ENCODE measurements at regions not wholly inside any gene's neighbourhood (a gene's known extent, or its start where the extent isn't known, plus 50 kb on each side); places are given as distances from the start of the nearest gene placed in this dataset.
A peak's percentile ranks its signal among the peaks of the same experiment; 100 is the strongest.
"Not testable (repeated sequence)": the region's sequence is repeated elsewhere in the genome, so short reads cannot be mapped to it uniquely, and the experiment has no call there.

- Mint-ChIP-seq H3K36me3 (peaks cover 2 to 49% of the 10 kb centered on the region in 2 donors), H3K9me3 (peaks cover 0 to 7% of the 10 kb centered on the region in 2 donors), H3K27ac (no peak overlapping the region)
- ATAC-seq (peak in 1 of 2 donors; percentile 53), DNase-seq (ENCODE audit: low spot score in 2 of 2) (no peak)
Observed at GRCh38 chr2:189297446-189297845, 117.9 kb upstream of the COL5A2 start.

- DNase-seq (ENCODE audit: low spot score in 2 of 2) (no peak), ATAC-seq (no peak)
- Mint-ChIP-seq H3K27ac (peak overlapping the region in 1 of 2 donors; percentile 87), H3K36me3 (peaks cover 4 to 55% of the 10 kb centered on the region in 2 donors), H3K9me3 (peaks cover 0 to 7% of the 10 kb centered on the region in 2 donors)
Observed at GRCh38 chr2:189298038-189298437, 118.5 kb upstream of the COL5A2 start.

- ATAC-seq = no peak
- Mint-ChIP-seq H3K27ac (peak overlapping the region in 1 of 2 donors; percentile 87), H3K9me3 (peaks cover 0 to 7% of the 10 kb centered on the region in 2 donors), H3K36me3 (peaks cover 4 to 58% of the 10 kb centered on the region in 2 donors)
- no peak for DNase-seq (ENCODE audit: low spot score in 2 of 2)
Observed at GRCh38 chr2:189298481-189298880, 118.9 kb upstream of the COL5A2 start.

- Mint-ChIP-seq H3K36me3 (peaks cover 4 to 63% of the 10 kb centered on the region in 2 donors), H3K27ac (peak overlapping the region in 1 of 2 donors; percentile 88), H3K9me3 (peaks cover 0 to 7% of the 10 kb centered on the region in 2 donors)
- no peak for DNase-seq (ENCODE audit: low spot score in 2 of 2)
- no peak for ATAC-seq
Observed at GRCh38 chr2:189299974-189300373, 120.4 kb upstream of the COL5A2 start.

GRCh38 chr2:189300916-189301315 lies 121.4 kb upstream of the COL5A2 start:
- DNase-seq (ENCODE audit: low spot score in 2 of 2) (peak in 1 of 2 donors; percentile 21), ATAC-seq (peak; percentile 51 to 57)
- H3K36me3 Mint-ChIP-seq = peaks cover 4 to 66% of the 10 kb centered on the region in 2 donors
- H3K9me3 Mint-ChIP-seq = peaks cover 0 to 7% of the 10 kb centered on the region in 2 donors
- H3K27ac Mint-ChIP-seq = peak overlapping the region; percentile 78 to 88

GRCh38 chr2:189302274-189302948 lies 122.8 kb upstream of the COL5A2 start:
- Mint-ChIP-seq H3K9me3 (peaks cover 0 to 15% of the 10 kb centered on the region in 2 donors), H3K36me3 (peaks cover 4 to 60% of the 10 kb centered on the region in 2 donors), H3K27ac (peak overlapping the region; percentile 89 to 93)
- ATAC-seq = peak; percentile 83 to 85
- DNase-seq (ENCODE audit: low spot score in 2 of 2) = no peak

- ATAC-seq (peak; percentile 63 to 87), DNase-seq (ENCODE audit: low spot score in 2 of 2) (peak; percentile 9 to 61)
- H3K27ac Mint-ChIP-seq = peak overlapping the region; percentile 81 to 89
- H3K9me3 Mint-ChIP-seq = peaks cover 0 to 16% of the 10 kb centered on the region in 2 donors
- H3K36me3 Mint-ChIP-seq = peaks cover 4 to 57% of the 10 kb centered on the region in 2 donors
Observed at GRCh38 chr2:189304360-189304759, 124.8 kb upstream of the COL5A2 start.

- Mint-ChIP-seq H3K9me3 (peaks cover 0 to 16% of the 10 kb centered on the region in 2 donors), H3K27ac (peak overlapping the region in 1 of 2 donors; percentile 89), H3K36me3 (peaks cover 4 to 53% of the 10 kb centered on the region in 2 donors)
- DNase-seq (ENCODE audit: low spot score in 2 of 2) (no peak), ATAC-seq (no peak)
Observed at GRCh38 chr2:189305291-189305943, 125.9 kb upstream of the COL5A2 start.

GRCh38 chr2:189306525-189306924 lies 127.0 kb upstream of the COL5A2 start:
- no peak for ATAC-seq
- DNase-seq (ENCODE audit: low spot score in 2 of 2) = no peak
- Mint-ChIP-seq H3K27ac (no peak overlapping the region), H3K9me3 (peaks cover 0 to 13% of the 10 kb centered on the region in 2 donors), H3K36me3 (peaks cover 4 to 51% of the 10 kb centered on the region in 2 donors)

GRCh38 chr2:189308056-189308790 lies 128.7 kb upstream of the COL5A2 start:
- H3K9me3 Mint-ChIP-seq = peaks cover 0 to 13% of the 10 kb centered on the region in 2 donors
- no peak for ATAC-seq

GRCh38 chr2:189309331-189309730 lies 129.8 kb upstream of the COL5A2 start:
- Mint-ChIP-seq H3K36me3 (peaks cover 0 to 54% of the 10 kb centered on the region in 2 donors), H3K9me3 (peaks cover 0 to 13% of the 10 kb centered on the region in 2 donors), H3K27ac (no peak overlapping the region)
- no peak for ATAC-seq
- DNase-seq (ENCODE audit: low spot score in 2 of 2) = no peak

More at GRCh38 chr2:189308056-189308790, 128.7 kb upstream of the COL5A2 start:
- DNase-seq (ENCODE audit: low spot score in 2 of 2) = no peak
- Mint-ChIP-seq H3K36me3 (peaks cover 0 to 56% of the 10 kb centered on the region in 2 donors), H3K27ac (no peak overlapping the region)

- ATAC-seq (no peak), DNase-seq (ENCODE audit: low spot score in 2 of 2) (no peak)
- H3K27ac Mint-ChIP-seq = peak overlapping the region in 1 of 2 donors; percentile 61
- H3K36me3 Mint-ChIP-seq = peaks cover 0 to 56% of the 10 kb centered on the region in 2 donors
- H3K9me3 Mint-ChIP-seq = peaks cover 0 to 5% of the 10 kb centered on the region in 2 donors
Observed at GRCh38 chr2:189312211-189312610, 129.1 kb upstream of the WDR75 start.

- Mint-ChIP-seq H3K36me3 (peaks cover 0 to 56% of the 10 kb centered on the region in 2 donors), H3K27ac (peak overlapping the region in 1 of 2 donors; percentile 61), H3K9me3 (peaks cover 0 to 5% of the 10 kb centered on the region in 2 donors)
- ATAC-seq = peak; percentile 30 to 82
- no peak for DNase-seq (ENCODE audit: low spot score in 2 of 2)
Observed at GRCh38 chr2:189312643-189313042, 128.6 kb upstream of the WDR75 start.

- no peak for ATAC-seq
- H3K36me3 Mint-ChIP-seq = peaks cover 24 to 47% of the 10 kb centered on the region in 2 donors
- no peak for DNase-seq (ENCODE audit: low spot score in 2 of 2)
- peaks cover 6 to 16% of the 10 kb centered on the region in 2 donors for H3K9me3 Mint-ChIP-seq
- H3K27ac Mint-ChIP-seq = no peak overlapping the region
Observed at GRCh38 chr2:189318761-189319160, 122.5 kb upstream of the WDR75 start.

GRCh38 chr2:189319424-189319823 lies 121.8 kb upstream of the WDR75 start:
- not testable (repeated sequence) for DNase-seq (ENCODE audit: low spot score in 2 of 2); ATAC-seq; H3K27ac Mint-ChIP-seq
- Mint-ChIP-seq H3K9me3 (peaks cover 6 to 16% of the 10 kb centered on the region in 2 donors), H3K36me3 (peaks cover 24 to 42% of the 10 kb centered on the region in 2 donors)
